ENCODE measurements at regions not wholly inside any gene's neighbourhood (a gene's known extent, or its start where the extent isn't known, plus 50 kb on each side); places are given as distances from the start of the nearest gene placed in this dataset.
"Not testable (repeated sequence)": the region's sequence is repeated elsewhere in the genome, so short reads cannot be mapped to it uniquely, and the experiment has no call there.

DNA sequence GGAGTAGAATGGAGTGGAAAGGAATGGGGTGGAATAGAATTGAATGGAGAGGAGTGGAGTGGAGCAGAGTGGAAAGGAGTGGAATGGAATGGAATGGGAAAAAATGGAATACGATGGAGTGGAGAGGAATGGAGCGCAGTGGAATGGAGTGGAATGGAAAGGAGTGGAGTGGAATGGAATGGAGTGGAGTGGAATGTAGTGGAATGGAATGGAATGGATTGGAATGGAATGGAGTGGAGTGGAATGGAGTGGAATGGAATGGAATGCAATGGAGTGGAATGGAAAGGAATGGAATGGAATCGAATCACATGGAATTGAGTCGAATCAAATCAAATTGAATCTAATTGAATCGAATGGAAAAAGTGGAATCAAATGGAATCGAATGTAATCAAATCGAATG is 1016.1 kb downstream of the CDY1 start:
- DNase-seq (ENCODE audit: low read depth in 2 of 2) = no peak

DNA sequence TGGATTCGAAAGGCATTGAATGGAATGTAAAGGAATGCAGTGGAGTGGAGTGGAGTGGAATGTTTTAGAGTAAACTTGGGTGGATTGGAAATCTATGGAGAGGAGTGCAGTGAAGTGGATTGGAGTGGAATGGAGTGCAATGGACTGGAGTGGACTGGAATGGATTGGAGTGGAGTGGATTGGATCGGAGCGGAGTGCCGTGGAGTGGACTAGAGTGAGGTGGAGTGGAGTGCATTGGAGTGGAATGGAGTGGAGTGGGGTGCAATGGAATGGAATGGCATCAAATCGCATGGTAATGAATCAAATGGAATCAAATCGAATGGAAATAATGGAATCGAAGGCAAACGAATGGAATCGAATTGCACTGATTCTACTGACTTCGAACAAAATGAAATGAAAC is 1023.9 kb downstream of the CDY1 start:
- not testable (repeated sequence) for DNase-seq (ENCODE audit: low read depth in 2 of 2)

DNA sequence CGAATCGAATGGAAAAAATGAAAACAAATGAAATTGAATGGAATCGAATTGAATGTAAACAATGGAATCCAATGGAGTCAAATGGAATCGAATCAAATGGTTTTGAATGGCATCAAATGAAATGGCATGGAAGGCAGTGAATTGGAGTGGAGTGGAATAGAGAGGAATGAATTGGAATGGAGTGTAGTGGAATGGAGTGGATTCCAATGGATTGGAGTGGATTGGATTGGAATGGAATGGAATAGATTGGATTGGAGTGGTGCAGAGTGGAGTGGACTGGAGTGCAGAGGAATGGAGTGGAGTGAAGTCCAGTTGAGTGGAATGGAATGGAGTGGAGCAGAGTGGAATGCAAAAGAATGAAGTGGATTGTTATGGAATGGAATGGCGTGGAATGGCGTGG is 1026.3 kb downstream of the CDY1 start:
- DNase-seq (ENCODE audit: low read depth in 2 of 2) = not testable (repeated sequence)

DNA sequence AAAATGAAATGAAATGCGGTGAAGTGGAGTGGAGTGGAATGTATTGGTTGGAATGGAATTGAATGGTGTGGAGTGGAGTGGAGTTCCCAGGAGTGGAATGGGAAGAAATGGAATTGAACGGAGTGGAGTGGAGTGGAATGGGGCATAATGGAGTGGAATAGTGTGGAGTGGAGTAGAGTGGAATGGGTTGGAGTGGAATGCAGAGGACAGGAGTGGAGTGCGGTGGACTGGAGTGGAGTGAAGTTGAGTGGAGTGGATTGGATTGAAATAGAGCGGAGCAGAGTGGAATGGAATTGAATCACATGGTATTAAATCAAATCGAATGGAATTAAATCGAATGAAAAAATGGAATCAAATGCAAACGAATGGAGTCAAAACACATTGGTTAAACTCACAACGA is 1042.3 kb downstream of the CDY1 start:
- not testable (repeated sequence) for DNase-seq (ENCODE audit: low read depth in 2 of 2)

DNA sequence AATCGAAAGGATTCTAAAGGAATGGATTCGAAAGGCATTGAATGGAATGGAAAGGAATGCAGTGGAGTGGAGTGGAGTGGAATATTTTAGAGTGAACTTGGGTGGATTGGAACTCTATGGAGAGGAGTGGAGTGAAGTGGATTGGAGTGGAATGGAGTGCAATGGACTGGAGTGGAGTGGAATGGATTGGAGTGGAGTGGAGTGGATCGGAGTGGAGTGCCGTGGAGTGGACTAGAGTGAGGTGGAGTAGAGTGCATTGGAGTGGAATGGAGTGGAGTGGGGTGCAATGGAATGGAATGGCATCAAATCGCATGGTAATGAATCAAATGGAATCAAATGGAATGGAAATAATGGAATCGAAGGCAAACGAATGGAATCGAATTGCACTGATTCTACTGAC is 1044.8 kb downstream of the CDY1 start:
- not testable (repeated sequence) for DNase-seq (ENCODE audit: low read depth in 2 of 2)

DNA sequence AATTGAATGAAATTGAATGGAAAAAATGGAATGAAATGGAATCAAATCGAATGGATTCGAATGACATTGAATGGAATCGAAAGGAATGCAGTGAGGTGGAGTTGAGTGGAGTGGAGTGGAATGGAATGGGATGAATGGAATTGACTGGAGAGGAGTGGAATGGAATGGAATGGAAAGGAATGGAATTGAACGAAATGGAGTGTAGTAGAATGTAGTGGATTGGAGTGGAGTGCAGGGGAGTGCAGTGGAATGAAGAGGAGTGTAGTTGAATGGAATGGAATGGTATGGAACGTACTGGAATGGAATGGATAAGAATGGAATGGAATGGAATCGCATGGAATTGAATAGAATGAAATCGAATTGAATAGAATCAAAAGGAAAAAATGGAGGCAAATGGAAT is 1047.3 kb downstream of the CDY1 start:
- not testable (repeated sequence) for DNase-seq (ENCODE audit: low read depth in 2 of 2)

DNA sequence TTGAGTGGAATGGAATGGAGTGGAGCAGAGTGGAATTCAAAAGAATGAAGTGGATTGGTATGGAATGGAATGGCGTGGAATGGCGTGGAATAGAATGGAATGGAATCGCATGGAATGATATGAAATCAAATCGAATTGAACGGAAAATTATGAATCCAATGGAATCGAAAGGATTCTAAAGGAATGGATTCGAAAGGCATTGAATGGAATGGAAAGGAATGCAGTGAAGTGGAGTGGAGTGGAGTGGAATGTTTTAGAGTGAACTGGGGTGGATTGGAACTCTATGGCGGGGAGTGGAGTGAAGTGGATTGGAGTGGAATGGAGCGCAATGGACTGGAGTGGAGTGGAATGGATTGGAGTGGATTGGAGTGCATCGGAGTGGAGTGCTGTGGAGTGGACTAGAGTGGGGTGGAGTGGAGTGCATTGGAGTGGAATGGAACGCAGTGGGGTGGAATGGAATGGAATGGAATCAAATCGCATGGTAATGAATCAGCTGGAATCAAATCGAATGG is 1048.5 kb downstream of the CDY1 start:
- not testable (repeated sequence) for DNase-seq (ENCODE audit: low read depth in 2 of 2)

DNA sequence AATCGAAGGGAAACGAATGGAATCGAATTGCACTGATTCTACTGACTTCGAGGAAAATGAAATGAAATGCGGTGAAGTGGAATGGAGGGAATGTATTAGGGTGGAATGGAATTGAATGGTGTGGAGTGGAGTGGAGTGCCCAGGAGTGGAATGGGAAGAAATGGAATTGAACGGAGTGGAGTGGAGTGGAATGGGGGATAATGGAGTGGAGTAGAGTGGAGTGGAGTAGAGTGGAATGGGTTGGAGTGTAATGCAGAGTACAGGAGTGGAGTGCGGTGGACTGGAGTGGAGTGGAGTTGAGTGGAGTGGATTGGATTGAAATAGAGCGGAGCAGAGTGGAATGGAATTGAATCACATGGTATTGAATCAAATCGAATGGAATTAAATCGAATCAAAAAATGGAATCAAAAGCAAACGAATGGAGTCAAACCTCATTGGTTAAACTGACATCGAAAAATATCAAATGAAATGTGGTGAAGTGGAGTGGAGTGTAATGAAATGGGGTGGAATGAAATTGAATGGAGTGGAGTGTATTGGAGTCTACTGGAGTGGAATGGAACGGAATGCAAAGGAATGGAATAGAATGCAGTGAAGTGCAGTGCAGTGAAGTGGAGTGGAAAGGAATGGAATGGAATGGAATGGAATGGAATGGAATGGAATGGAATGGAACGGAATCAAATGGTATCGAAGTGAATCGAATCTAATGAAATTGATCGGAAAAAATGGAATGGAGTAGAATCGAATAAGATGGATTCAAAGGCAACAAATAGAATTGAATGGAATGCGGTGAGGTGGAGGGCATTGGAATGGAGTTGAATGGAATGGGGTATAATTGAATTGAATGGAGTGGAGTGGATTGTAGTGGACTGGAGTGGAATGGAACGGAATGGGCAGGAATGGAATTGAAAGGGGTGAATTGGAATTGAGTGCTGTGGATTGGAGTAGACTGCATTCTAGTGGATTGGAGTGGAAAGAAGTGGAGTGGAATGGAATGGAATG is 1049.3 kb downstream of the CDY1 start:
- peak in 1 of 2 donors; percentile 29 for DNase-seq (ENCODE audit: low read depth in 2 of 2)

Measured in stimulated activated CD8-positive, alpha-beta memory T cell treated with anti-CD3 and anti-CD28 coated beads, Interleukin-7, amount 100 ng/mL, for 4 hours (primary cell).